ENCODE measurements at regions not wholly inside any gene's neighbourhood (a gene's known extent, or its start where the extent isn't known, plus 50 kb on each side); places are given as distances from the start of the nearest gene placed in this dataset.

DNA sequence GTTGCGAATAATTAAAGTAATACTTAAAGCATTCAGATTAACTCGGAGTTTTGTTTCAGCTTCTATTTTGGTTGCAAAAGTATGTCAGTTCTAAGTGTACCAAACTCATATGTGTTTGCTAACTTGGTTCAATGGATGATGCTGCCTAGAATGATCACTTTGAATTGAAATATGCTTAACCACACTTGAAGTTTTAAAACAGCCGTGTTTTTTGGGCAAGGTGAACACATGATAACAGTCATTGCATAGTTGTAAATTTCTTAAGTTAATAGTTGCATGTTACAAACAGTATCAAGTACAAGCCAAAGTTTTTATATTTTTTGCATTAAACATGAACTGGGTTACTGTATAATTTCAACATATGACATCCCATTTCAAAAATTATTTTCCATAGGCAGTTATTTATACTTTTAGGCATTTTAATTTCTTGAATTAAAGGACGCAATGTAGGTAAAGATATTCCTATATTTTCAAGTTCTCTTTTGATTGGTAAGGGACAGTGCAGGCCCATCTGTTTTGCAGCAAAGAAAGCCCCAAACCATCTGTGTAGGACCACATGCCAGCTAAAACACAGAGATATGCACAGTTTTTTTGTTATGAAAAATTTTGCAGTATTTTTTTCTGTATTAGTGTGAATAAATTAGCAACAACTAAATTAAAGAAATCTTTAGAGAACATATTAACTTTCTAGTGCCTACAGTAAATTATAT, 575.5 kb downstream of the PRKD1 start:
- Histone ChIP-seq H3K4me2 (ENCODE audit: insufficient read depth, low read length) (no peak overlapping the region), H3K79me2 (ENCODE audit: control insufficient read depth, insufficient read depth, low read length) (no peaks in the 10 kb centered on the region), H3K36me3 (ENCODE audit: control insufficient read depth, insufficient read depth, low read length) (no peaks in the 10 kb centered on the region), H4K20me1 (replicated peaks; ENCODE audit: control insufficient read depth, insufficient read depth, low read length) (no peaks in the 10 kb centered on the region), H3K27ac (ENCODE audit: extremely low read depth, low read depth, low read length) (no peak overlapping the region), H3K9ac (ENCODE audit: insufficient read depth in 1 of 2, low read depth in 2 of 2, low read length in 2 of 2) (no peak overlapping the region), H3K27me3 (ENCODE audit: control insufficient read depth in 2 of 2, insufficient read depth in 2 of 2, low read length in 2 of 2) (no peaks in the 10 kb centered on the region), H3K4me1 (replicated peaks in 1 of 2; ENCODE audit: control insufficient read depth in 2 of 2, insufficient read depth in 2 of 2, low read length in 2 of 2) (no peaks in the 10 kb centered on the region), H3K9me1 (ENCODE audit: control insufficient read depth, insufficient read depth, low read length) (no peaks in the 10 kb centered on the region), H3K9me3 (replicated peaks; ENCODE audit: control insufficient read depth, insufficient read depth, low read depth, low read length) (no peaks in the 10 kb centered on the region), H2AFZ (ENCODE audit: low read depth, low read length) (no peak overlapping the region), H3K4me3 (no peak overlapping the region)
- no TSS peak for BruUV-seq (replicated peaks)
- WGBS (ENCODE audit: insufficient coverage, low coverage, missing lambda C conversion rate), result 0% methylated on average over 4 of the region's 4 CpGs
- intact Hi-C loops (cut with micrococcal nuclease), result no loop called here
- CTCF ChIA-PET (ENCODE audit: low intra/inter-chr PET ratio), result no interaction called here
- POLR2A ChIA-PET, result no interaction called here
- DNase-seq (ENCODE audit: extremely low read depth in 1 of 4, low spot score in 3 of 4) (no peak), FAIRE-seq (no peak), ATAC-seq (no peak)
- in situ Hi-C loops (cut with MboI), result no loop called here
- TF ChIP-seq SRSF1 (IDR thresholded peaks at IDR 0.05; ENCODE audit: low read depth, low read length) (no peak), BRD4 (IDR thresholded peaks at IDR 0.05) (no peak), JUND (IDR thresholded peaks at IDR 0.05; ENCODE audit: borderline replicate concordance, low read depth, low read length) (no peak), JUND (tag; IDR thresholded peaks at IDR 0.05; ENCODE audit: borderline replicate concordance, low read depth, low read length) (no peak), RFX1 (IDR thresholded peaks at IDR 0.05) (no peak), MCM7 (IDR thresholded peaks at IDR 0.05) (no peak), SP1 (CRISPR knock-in tag; IDR thresholded peaks at IDR 0.05) (no peak), CCAR2 (IDR thresholded peaks at IDR 0.05; ENCODE audit: low read depth, low read length) (no peak), KLF10 (CRISPR knock-in tag; IDR thresholded peaks at IDR 0.05) (no peak)
